Fibroblast of skin of back (primary cell): ENCODE measurements at regions not wholly inside any gene's neighbourhood (a gene's known extent, or its start where the extent isn't known, plus 50 kb on each side); places are given as distances from the start of the nearest gene placed in this dataset.
A peak's percentile ranks its signal among the peaks of the same experiment; 100 is the strongest.
"Not testable (repeated sequence)": the region's sequence is repeated elsewhere in the genome, so short reads cannot be mapped to it uniquely, and the experiment has no call there.

Experiments
- DNase-seq: peaks from one replicate; pipeline ENCODE4 v3.0.0-alpha.2; 2013

- no peak for DNase-seq
Observed at GRCh38 chr15:96207377-96208006, 123.0 kb upstream of the NR2F2 start.

- no peak for DNase-seq
Observed at GRCh38 chr15:96209285-96209735, 121.2 kb upstream of the NR2F2 start.

- no peak for DNase-seq
Observed at GRCh38 chr15:96213045-96213444, 117.5 kb upstream of the NR2F2 start.

- DNase-seq = no peak
Observed at GRCh38 chr15:96213896-96214295, 116.6 kb upstream of the NR2F2 start.

- not testable (repeated sequence) for DNase-seq
Observed at GRCh38 chr15:96216481-96216880, 114.0 kb upstream of the NR2F2 start.

GRCh38 chr15:96217983-96218382 lies 112.5 kb upstream of the NR2F2 start:
- DNase-seq = no peak

GRCh38 chr15:96218623-96219455 lies 111.7 kb upstream of the NR2F2 start:
- no peak for DNase-seq

- no peak for DNase-seq
Observed at GRCh38 chr15:96219681-96220080, 110.8 kb upstream of the NR2F2 start.

- DNase-seq = no peak
Observed at GRCh38 chr15:96220657-96221056, 109.8 kb upstream of the NR2F2 start.

GRCh38 chr15:96222981-96223380 lies 107.5 kb upstream of the NR2F2 start:
- DNase-seq = no peak

GRCh38 chr15:96223939-96224338 lies 106.6 kb upstream of the NR2F2 start:
- DNase-seq = no peak

GRCh38 chr15:96225642-96226259 lies 104.7 kb upstream of the NR2F2 start:
- DNase-seq = no peak

GRCh38 chr15:96230526-96231181 lies 99.8 kb upstream of the NR2F2 start:
- peak; percentile 13 for DNase-seq

- no peak for DNase-seq
Observed at GRCh38 chr15:96232335-96232734, 98.2 kb upstream of the NR2F2 start.

GRCh38 chr15:96234109-96234892 lies 96.2 kb upstream of the NR2F2 start:
- peak; percentile 9 for DNase-seq

- no peak for DNase-seq
Observed at GRCh38 chr15:96237002-96237401, 93.5 kb upstream of the NR2F2 start.

GRCh38 chr15:96242761-96243160 lies 87.7 kb upstream of the NR2F2 start:
- no peak for DNase-seq

GRCh38 chr15:96243701-96244100 lies 86.8 kb upstream of the NR2F2 start:
- DNase-seq = no peak

- no peak for DNase-seq
Observed at GRCh38 chr15:96245252-96245651, 85.2 kb upstream of the NR2F2 start.

GRCh38 chr15:96246057-96246456 lies 84.4 kb upstream of the NR2F2 start:
- no peak for DNase-seq

GRCh38 chr15:96247621-96248305 lies 82.7 kb upstream of the NR2F2 start:
- peak; percentile 68 for DNase-seq

- no peak for DNase-seq
Observed at GRCh38 chr15:96252148-96252547, 78.4 kb upstream of the NR2F2 start.
